Thyroid gland (tissue), 4 donors: ENCODE measurements at regions not wholly inside any gene's neighbourhood (a gene's known extent, or its start where the extent isn't known, plus 50 kb on each side); places are given as distances from the start of the nearest gene placed in this dataset.
"Not testable (repeated sequence)": the region's sequence is repeated elsewhere in the genome, so short reads cannot be mapped to it uniquely, and the experiment has no call there.

Experiments used
- DNase-seq, 2 donors: peaks; one replicate each; pipeline ENCODE4 v3.0.0-alpha.2; 2019
- H3K27ac ChIP-seq, 3 donors: fragments of 200-600 bp; sonication (generic); 1 replicate in 2 of 3; 2 replicates in 1 of 3; pipeline ENCODE4 v1.5.1; 2016 to 2019; ENCODE audit warnings: mild to moderate bottlenecking in 1 of 3, moderate library complexity in 1 of 3
- H3K27me3 ChIP-seq: fragments of 200-600 bp; sonication (generic); one replicate; pipeline ENCODE4 v1.5.1; 2019
- H3K36me3 ChIP-seq, 2 donors: fragments of 200-600 bp; sonication (generic); one replicate each; pipeline ENCODE4 v1.5.1; 2016 to 2019
- H3K4me1 ChIP-seq, 2 donors: fragments of 200-600 bp; sonication (generic); one replicate each; pipeline ENCODE4 v1.5.1; 2017 to 2019
- H3K4me3 ChIP-seq, 3 donors: fragments of 200-600 bp; sonication (generic); replicated peaks in 1 of 3; 1 replicate in 2 of 3; 2 replicates in 1 of 3; pipeline ENCODE4 v1.5.1; 2016; ENCODE audit warnings: mild to moderate bottlenecking in 1 of 3
- H3K9me3 ChIP-seq: fragments of 200-600 bp; sonication (generic); one replicate; pipeline ENCODE4 v1.5.1; 2017
- POLR2A ChIP-seq, 2 donors: fragments of 450-650 bp; IDR thresholded peaks; one replicate each; pipeline ENCODE4 v1.6.1; 2017; ENCODE audit warnings: antibody characterized with exemption in 2 of 2, mild to moderate bottlenecking in 2 of 2, moderate library complexity in 1 of 2
- WGBS, 2 donors: methylation state at CpG; one replicate each; pipeline ENCODE4 v1.1.5; 2017; 5-methylcytosine and 5-hydroxymethylcytosine counted together
- intact Hi-C: fragments of 100-400 bp; cut with DNase I; formaldehyde crosslinking; loops from one replicate; pipeline ENCODE4 v1.15.1; 2023
- TF ChIP-seq, protein P1 (sequence below), 6 experiments: fragments of 200-600 bp in 3 of 6; fragments of 450-650 bp in 3 of 6; sonication (generic) in 3 of 6; IDR thresholded peaks; one replicate each; pipeline ENCODE4 v1.5.1; 2016 to 2019; ENCODE audit warnings: antibody characterized with exemption in 6 of 6, mild to moderate bottlenecking in 2 of 6, inconsistent platforms in 1 of 6, moderate library complexity in 1 of 6

GRCh38 chr6:80862756-80863155 is 756.3 kb downstream of the BCKDHB start:
- no peak for TF ChIP-seq POLR2A (IDR thresholded peaks at IDR 0.05)
- TF ChIP-seq, protein P1, sequence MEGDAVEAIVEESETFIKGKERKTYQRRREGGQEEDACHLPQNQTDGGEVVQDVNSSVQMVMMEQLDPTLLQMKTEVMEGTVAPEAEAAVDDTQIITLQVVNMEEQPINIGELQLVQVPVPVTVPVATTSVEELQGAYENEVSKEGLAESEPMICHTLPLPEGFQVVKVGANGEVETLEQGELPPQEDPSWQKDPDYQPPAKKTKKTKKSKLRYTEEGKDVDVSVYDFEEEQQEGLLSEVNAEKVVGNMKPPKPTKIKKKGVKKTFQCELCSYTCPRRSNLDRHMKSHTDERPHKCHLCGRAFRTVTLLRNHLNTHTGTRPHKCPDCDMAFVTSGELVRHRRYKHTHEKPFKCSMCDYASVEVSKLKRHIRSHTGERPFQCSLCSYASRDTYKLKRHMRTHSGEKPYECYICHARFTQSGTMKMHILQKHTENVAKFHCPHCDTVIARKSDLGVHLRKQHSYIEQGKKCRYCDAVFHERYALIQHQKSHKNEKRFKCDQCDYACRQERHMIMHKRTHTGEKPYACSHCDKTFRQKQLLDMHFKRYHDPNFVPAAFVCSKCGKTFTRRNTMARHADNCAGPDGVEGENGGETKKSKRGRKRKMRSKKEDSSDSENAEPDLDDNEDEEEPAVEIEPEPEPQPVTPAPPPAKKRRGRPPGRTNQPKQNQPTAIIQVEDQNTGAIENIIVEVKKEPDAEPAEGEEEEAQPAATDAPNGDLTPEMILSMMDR (IDR thresholded peaks at IDR 0.05), result no peak
- no peak for DNase-seq
- H3K4me1 ChIP-seq, result no peaks in the 10 kb centered on the region
- no peaks in the 10 kb centered on the region for H3K36me3 ChIP-seq
- no peak overlapping the region for H3K4me3 ChIP-seq
- H3K9me3 ChIP-seq, result no peaks in the 10 kb centered on the region
- 86 to 88% methylated on average over 4 of the region's 4 CpGs for WGBS, 2 donors
- H3K27me3 ChIP-seq, result no peaks in the 10 kb centered on the region
- H3K27ac ChIP-seq, result no peak overlapping the region
- intact Hi-C loops, result no loop called here

GRCh38 chr6:80860107-80860506 is 753.6 kb downstream of the BCKDHB start:
- H3K4me1 ChIP-seq, result no peaks in the 10 kb centered on the region
- H3K27ac ChIP-seq, result no peak overlapping the region
- H3K27me3 ChIP-seq, result no peaks in the 10 kb centered on the region
- intact Hi-C loops, result no loop called here
- TF ChIP-seq, protein P1 (IDR thresholded peaks at IDR 0.05), result no peak
- H3K9me3 ChIP-seq, result no peaks in the 10 kb centered on the region
- 90 to 94% methylated on average over 2 of the region's 2 CpGs for WGBS, 2 donors
- H3K36me3 ChIP-seq, result no peaks in the 10 kb centered on the region
- no peak overlapping the region for H3K4me3 ChIP-seq
- no peak for DNase-seq

DNA sequence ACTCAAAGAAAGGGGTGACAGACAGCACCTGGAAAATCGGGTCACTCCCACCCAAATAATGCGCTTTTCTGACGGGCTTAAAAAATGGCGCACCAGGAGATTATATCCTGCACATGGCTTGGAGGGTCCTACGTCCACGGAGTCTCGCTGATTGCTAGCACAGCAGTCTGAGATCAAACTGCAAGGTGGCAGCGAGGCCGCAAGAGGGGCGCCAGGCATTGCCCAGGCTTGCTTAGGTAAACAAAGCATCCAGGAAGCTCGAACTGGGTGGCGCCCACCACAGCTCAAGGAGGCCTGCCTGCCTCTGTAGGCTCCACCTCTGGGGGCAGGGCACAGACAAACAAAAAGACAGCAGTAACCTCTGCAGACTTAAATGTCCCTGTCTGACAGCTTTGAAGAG is 741.5 kb downstream of the BCKDHB start:
- H3K27ac ChIP-seq, H3K36me3 ChIP-seq, H3K4me3 ChIP-seq, intact Hi-C loops, H3K27me3 ChIP-seq, H3K4me1 ChIP-seq, DNase-seq, H3K9me3 ChIP-seq: not testable (repeated sequence)
- 91 to 94% methylated on average over 10 to 11 of the region's 12 CpGs for whole genome bisulfite sequencing, 2 donors

DNA sequence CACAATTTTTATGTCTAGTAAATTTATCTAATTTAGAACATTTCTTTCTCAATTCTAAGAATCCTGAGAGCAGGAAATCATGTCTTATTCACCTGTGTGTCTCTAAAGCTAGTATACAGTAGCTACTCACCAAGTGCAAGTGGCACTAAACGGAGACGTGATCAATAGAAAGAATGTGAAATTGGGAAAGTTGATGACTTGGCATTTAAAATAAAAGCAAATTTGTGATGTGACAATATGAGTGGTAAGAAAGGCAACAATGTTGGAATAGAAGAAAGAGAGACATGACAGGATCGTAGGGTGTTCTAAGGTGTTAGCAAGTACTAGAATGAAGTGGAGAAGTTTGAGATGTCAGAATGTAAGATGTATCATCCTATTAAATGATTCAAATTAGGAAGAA is 725.9 kb downstream of the BCKDHB start:
- no peak overlapping the region for H3K4me3 ChIP-seq
- intact Hi-C loops, result no loop called here
- H3K9me3 ChIP-seq, result no peaks in the 10 kb centered on the region
- no peaks in the 10 kb centered on the region for H3K4me1 ChIP-seq
- no peak overlapping the region for H3K27ac ChIP-seq
- no peaks in the 10 kb centered on the region for H3K27me3 ChIP-seq
- no peaks in the 10 kb centered on the region for H3K36me3 ChIP-seq
- WGBS, 2 donors, result 91 to 94% methylated on average over 3 of the region's 3 CpGs
- TF ChIP-seq, protein P1 (IDR thresholded peaks at IDR 0.05), result no peak
- no peak for TF ChIP-seq POLR2A (IDR thresholded peaks at IDR 0.05)
- no peak for DNase-seq

DNA sequence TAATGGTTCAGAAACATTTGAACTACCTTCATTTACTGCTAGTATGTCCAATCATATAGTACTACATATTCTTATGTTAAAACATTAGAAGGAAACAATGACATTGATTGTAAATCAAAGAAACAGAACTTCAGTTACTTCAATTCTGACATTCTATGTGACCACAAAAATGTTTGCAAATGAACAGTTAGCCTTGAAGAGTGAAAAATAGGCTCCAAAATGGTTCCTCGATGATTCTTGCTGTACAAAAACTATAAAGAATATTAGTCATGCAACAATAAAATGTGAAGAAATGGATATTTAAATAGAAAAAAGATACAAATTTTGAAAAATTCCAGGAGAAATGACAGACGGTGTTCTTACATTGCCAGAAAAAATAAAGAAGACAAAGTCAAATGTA is 686.9 kb downstream of the BCKDHB start:
- 87 to 88% methylated on average over 2 of the region's 2 CpGs for WGBS, 2 donors
- DNase-seq, result no peak
- Histone ChIP-seq H3K9me3 (no peaks in the 10 kb centered on the region), H3K27ac (no peak overlapping the region), H3K4me3 (no peak overlapping the region), H3K4me1 (no peaks in the 10 kb centered on the region), H3K27me3 (no peaks in the 10 kb centered on the region), H3K36me3 (no peaks in the 10 kb centered on the region)
- TF ChIP-seq, protein P1 (IDR thresholded peaks at IDR 0.05), result no peak
- no peak for TF ChIP-seq POLR2A (IDR thresholded peaks at IDR 0.05)
- intact Hi-C loops, result no loop called here

DNA sequence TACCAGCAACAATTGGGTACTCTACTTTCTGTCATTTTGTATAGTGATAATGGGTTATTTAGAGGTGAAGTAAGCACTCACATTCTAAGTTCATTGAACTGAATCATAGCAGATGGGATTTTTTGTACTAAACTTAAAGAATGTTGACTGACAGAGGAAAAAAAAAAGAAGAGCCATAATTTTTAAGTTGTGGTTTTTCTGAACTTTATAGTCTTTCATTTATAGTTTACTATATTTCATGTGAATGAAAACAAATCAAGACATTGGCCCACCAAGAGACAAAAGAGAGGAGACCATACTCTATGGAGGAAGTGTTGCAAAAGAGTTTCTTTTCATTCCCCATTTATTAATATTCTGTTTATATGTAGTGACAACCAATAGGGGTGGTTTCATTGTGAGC is 685.7 kb downstream of the BCKDHB start:
- Histone ChIP-seq H3K4me3 (no peak overlapping the region), H3K27me3 (no peaks in the 10 kb centered on the region), H3K9me3 (no peaks in the 10 kb centered on the region), H3K4me1 (no peaks in the 10 kb centered on the region), H3K36me3 (no peaks in the 10 kb centered on the region), H3K27ac (no peak overlapping the region)
- intact Hi-C loops, result no loop called here
- no peak for DNase-seq
- TF ChIP-seq POLR2A (IDR thresholded peaks at IDR 0.05), result no peak
- TF ChIP-seq, protein P1 (IDR thresholded peaks at IDR 0.05), result no peak
